ENCODE measurements at regions not wholly inside any gene's neighbourhood (a gene's known extent, or its start where the extent isn't known, plus 50 kb on each side); places are given as distances from the start of the nearest gene placed in this dataset.

DNA sequence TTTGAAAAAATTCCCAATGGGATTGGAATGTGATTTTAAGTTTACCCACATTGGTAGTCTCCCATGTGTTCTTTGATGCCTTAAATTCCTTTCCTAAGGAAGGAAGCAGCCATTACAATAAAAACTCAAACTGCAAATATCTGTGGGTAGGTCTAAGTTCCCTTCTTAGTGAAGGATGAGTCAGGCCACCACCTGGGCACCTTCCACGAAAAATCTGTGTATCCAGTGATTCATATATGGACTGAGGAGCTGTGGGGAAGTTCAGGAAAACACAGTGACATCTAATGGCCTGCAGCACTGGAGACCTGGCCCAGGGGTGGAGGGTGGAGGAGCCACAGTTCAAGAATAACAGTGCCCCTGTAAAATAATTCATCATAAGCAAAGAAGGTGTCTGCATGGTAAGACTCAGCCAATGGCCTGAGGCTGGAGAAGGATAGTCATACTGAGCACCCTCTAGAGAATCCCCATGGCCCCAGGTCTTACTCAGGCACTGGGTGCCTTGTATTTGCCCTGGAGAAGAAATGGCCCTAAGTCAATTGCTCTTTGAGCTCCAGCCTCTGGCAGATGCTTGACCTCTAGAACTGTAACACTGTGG, 248.6 kb downstream of the SP3 start:
- TF ChIP-seq TAF7 (optimal IDR thresholded peaks at IDR 0.05; ENCODE audit: borderline replicate concordance, low read depth, low read length) (no peak), SP2 (IDR thresholded peaks at IDR 0.05; ENCODE audit: low read length) (no peak), YY1 (IDR thresholded peaks at IDR 0.05; ENCODE audit: low read depth, low read length) (no peak), POLR2AphosphoS5 (IDR thresholded peaks at IDR 0.05; ENCODE audit: low read depth, low read length) (no peak), SP1 (IDR thresholded peaks at IDR 0.05; ENCODE audit: low read depth, low read length) (no peak), HDAC2 (IDR thresholded peaks at IDR 0.05; ENCODE audit: borderline replicate concordance in 1 of 2, low read depth in 2 of 2, low read length in 2 of 2) (no peak), RFX5 (IDR thresholded peaks at IDR 0.05; ENCODE audit: borderline replicate concordance, low read depth, low read length) (no peak), USF2 (IDR thresholded peaks at IDR 0.05; ENCODE audit: low read length) (no peak), SIX5 (IDR thresholded peaks at IDR 0.05; ENCODE audit: low read depth, low read length) (no peak), RBBP5 (IDR thresholded peaks at IDR 0.05; ENCODE audit: borderline replicate concordance, low read depth, low read length) (no peak), EGR1 (IDR thresholded peaks at IDR 0.05; ENCODE audit: borderline replicate concordance, low read depth, low read length) (no peak)
- POLR2A ChIA-PET (ENCODE audit: partially characterized antibody): no interaction called here

More for the DNA sequence above, 248.6 kb downstream of the SP3 start:
- Histone ChIP-seq H3K23me2 (ENCODE audit: low read depth, low read length) (no peaks in the 10 kb centered on the region), H4K20me1 (replicated peaks in 1 of 2; ENCODE audit: control insufficient read depth in 1 of 2, insufficient read depth in 2 of 2, low read length in 2 of 2) (no peaks in the 10 kb centered on the region), H2BK12ac (ENCODE audit: low read depth, low read length) (no peak overlapping the region), H2BK120ac (replicated peaks; ENCODE audit: low read depth, low read length) (no peak overlapping the region), H4K5ac (ENCODE audit: insufficient read length, low read depth, low read length) (no peak overlapping the region), H3K27ac (ENCODE audit: low read depth, low read length) (no peak overlapping the region), H3K4me3 (ENCODE audit: extremely low read depth in 1 of 4, insufficient read depth in 2 of 4, low read depth in 3 of 4, low read length in 4 of 4) (no peak overlapping the region), H2BK15ac (ENCODE audit: low read length) (no peak overlapping the region), H3K36me3 (ENCODE audit: control insufficient read depth in 2 of 4, insufficient read depth in 4 of 4, low read length in 3 of 4) (no peaks in the 10 kb centered on the region), H3K9ac (replicated peaks in 1 of 4; ENCODE audit: extremely low read depth in 1 of 4, low read depth in 3 of 4, low read length in 3 of 4) (no peak overlapping the region), H3K27me3 (replicated peaks in 1 of 4; ENCODE audit: control insufficient read depth in 3 of 4, extremely low read depth in 1 of 4, insufficient read depth in 3 of 4, low read length in 3 of 4) (no peaks in the 10 kb centered on the region; a peak in 1 of 7 replicates), H3K79me1 (ENCODE audit: low read depth, low read length) (no peaks in the 10 kb centered on the region), H3K4me1 (replicated peaks in 1 of 4; ENCODE audit: control insufficient read depth in 3 of 4, insufficient read depth in 4 of 4, low read length in 3 of 4) (no peaks in the 10 kb centered on the region), H3K23ac (ENCODE audit: insufficient read length) (no peak overlapping the region), H3K9me3 (ENCODE audit: insufficient read depth in 2 of 2, low read depth in 1 of 2, low read length in 1 of 2) (no peaks in the 10 kb centered on the region), H2AFZ (ENCODE audit: low read length) (no peak overlapping the region), H4K8ac (ENCODE audit: extremely low read depth, insufficient read depth, low read length) (no peak overlapping the region), H3K4ac (replicated peaks; ENCODE audit: insufficient read length, low read depth, low read length) (no peak overlapping the region), H3K56ac (replicated peaks; ENCODE audit: insufficient read length, low read depth, low read length) (no peak overlapping the region), H2AK5ac (ENCODE audit: low read depth, low read length) (no peak overlapping the region), H4K91ac (replicated peaks; ENCODE audit: insufficient read length, low read length) (no peak overlapping the region), H3K18ac (ENCODE audit: extremely low read depth, low read length) (no peak overlapping the region), H3K4me2 (ENCODE audit: insufficient read depth in 1 of 2, low read depth in 2 of 2, low read length in 2 of 2) (no peak overlapping the region), H2BK20ac (ENCODE audit: low read length) (no peak overlapping the region), H2BK5ac (ENCODE audit: low read depth, low read length) (no peak overlapping the region), H3K79me2 (ENCODE audit: control insufficient read depth in 1 of 2, insufficient read depth in 2 of 2, low read length in 2 of 2) (no peaks in the 10 kb centered on the region), H3K14ac (ENCODE audit: insufficient read length) (no peak overlapping the region)
- DNase-seq (ENCODE audit: low read depth in 1 of 2, low spot score in 2 of 2) (no peak), FAIRE-seq (no peak)
- WGBS, 2 experiments (ENCODE audit: extremely low coverage in 1 of 2, insufficient coverage in 1 of 2, insufficient read length in 1 of 2, insufficient replicate concordance in 2 of 2, low coverage in 1 of 2, low lambda C conversion rate in 2 of 2, missing lambda C conversion rate in 1 of 2): 82% methylated on average over 1 of the region's 1 CpG; no CpG with 5 or more reads in 1 of the 2 experiments
- CTCF ChIA-PET (ENCODE audit: partially characterized antibody): no interaction called here
